NCI-H1694 (cell line): ENCODE measurements at regions not wholly inside any gene's neighbourhood (a gene's known extent, or its start where the extent isn't known, plus 50 kb on each side); places are given as distances from the start of the nearest gene placed in this dataset.
"Not testable (repeated sequence)": the region's sequence is repeated elsewhere in the genome, so short reads cannot be mapped to it uniquely, and the experiment has no call there.

Experiments used
- DNase-seq: peaks from one replicate; lab custom pipeline; 2025; lab: John Stamatoyannopoulos, UW

- no peak for DNase-seq
These were observed 435.6 kb downstream of the FAT4 start for GRCh38 chr4:125750399-125750798.

GRCh38 chr4:125750828-125751466 lies 436.2 kb downstream of the FAT4 start:
- no peak for DNase-seq

DNA sequence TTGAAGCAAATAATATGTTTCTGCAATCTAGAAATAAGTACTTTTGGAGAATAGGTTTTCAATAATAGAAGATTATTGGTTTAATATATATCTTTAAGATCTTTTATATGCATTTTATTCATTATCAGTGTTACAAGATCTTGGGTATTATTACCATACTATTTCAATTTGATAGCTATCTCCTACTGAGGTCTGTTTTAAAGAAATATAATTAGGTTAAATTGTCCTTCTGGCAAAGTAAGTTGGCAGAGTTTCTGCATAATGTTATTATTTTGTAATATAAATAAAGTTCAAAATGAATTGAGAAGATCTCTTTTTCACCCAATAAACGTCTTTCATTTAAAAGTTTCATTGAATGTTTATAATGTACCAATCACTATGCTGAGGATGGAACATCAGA lies 443.7 kb downstream of the FAT4 start:
- DNase-seq, result no peak

DNA sequence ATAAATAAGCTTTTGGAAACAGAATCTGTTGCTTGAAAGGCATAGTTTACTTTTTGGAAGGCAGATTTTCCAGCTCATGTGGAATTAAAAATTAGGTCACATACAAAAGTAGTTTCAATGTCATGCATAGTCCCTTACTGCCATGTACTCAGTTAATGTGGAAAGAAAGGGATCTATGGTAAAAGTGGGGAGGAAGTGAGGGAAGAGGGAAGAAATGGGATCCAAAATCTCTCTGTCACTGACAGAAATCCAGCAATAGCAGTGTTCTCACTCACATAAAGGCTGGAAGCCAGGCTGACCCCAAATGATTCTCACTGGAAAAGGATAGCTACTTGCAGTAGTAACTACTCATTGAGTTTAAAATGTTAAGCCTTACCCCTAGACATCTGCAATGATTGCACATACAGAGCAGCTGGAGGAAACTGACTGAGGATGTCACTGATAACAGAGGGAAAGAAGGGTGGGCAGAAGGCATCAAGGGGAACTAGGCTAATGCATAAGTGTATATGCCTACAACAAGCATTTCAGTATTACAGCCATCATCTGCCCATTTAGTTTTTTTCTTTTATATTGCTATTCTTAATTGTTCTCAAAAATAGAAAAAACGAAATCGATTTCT lies 445.6 kb downstream of the FAT4 start:
- no peak for DNase-seq

DNA sequence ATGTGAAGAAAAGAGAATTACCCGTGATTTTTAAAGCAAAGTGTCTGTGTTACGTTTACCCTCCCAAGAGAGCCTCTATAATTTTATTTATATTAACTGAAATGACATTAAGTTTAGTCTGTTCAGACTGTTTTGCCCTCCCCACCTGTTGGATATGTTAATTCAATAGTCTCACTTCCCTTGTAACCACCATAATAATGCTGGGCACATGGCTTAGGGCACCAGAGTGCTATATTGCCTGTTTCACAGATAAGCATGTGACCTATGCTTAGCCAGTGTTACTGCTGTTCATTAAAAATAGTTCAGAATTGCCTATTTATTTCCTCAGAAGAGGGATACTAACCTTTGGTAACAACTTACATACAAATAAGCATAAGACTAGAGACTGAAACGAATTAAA lies 446.2 kb downstream of the FAT4 start:
- DNase-seq, result no peak

- DNase-seq, result no peak
These were observed 447.8 kb downstream of the FAT4 start for GRCh38 chr4:125762537-125762936.

DNA sequence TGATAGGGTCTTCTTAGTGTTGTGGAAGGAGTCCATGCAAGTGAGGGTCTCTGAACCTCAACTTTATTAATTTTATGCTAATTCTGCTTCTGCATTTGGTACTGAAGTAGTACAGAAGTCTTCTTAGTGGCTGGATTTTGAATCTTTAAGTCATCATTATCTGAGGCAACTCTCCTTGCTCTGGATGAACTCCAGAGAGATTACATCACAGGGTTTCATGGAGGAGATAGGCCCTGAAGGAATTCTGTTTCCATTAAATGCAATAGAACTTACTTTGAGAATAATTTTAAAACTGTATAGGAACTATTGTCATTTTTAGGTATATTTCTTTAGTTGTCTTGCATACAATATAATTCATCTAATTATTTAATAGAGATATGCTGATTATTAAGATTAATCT lies 451.2 kb downstream of the FAT4 start:
- DNase-seq, result no peak

DNA sequence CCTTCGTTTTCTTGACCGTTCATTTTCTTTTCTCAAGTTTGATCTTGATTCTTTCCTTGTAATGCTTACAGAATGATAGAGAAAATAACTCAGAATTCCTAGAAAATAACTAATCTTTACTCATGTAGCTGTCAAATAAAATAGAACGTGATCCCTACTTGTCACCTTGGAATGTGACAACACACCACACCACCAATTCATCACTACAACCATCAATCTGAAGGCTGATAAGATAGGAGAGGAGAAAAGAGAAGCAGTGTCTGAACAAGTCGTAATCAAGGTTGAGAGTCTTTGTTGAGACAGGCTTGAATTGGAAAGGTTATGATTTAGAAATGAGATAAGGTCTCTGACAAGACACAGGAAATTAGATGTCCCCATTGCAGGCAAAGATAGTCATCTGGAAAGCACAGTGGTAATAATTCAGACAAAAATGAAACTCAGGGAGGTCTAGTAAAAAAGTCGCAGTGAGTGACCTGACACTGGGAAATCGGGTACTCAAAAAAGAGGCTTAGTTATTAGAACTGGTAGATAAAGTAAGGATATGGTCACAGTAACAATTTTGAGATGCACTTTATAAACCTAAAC lies 456.2 kb downstream of the FAT4 start:
- no peak for DNase-seq

DNA sequence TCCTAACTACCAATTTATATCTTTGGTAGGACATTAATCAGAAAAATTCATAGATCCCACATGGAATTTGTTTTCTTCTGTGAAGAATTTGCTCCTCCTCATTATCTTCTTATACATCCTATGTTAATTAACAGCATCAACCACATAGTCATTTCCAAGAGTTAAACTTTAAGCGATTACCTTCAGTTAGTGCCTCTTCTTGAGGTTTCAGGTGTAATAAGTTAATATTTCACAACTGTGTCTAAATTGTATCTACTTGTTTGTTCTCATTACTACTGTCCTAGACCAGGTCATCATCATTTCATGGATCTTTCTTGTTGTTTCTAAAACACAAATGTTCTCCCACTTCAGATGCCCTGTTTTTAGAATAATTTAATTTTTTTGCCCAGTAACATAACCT lies 457.9 kb downstream of the FAT4 start:
- DNase-seq, result no peak

GRCh38 chr4:125773502-125773901 lies 458.7 kb downstream of the FAT4 start:
- no peak for DNase-seq

DNA sequence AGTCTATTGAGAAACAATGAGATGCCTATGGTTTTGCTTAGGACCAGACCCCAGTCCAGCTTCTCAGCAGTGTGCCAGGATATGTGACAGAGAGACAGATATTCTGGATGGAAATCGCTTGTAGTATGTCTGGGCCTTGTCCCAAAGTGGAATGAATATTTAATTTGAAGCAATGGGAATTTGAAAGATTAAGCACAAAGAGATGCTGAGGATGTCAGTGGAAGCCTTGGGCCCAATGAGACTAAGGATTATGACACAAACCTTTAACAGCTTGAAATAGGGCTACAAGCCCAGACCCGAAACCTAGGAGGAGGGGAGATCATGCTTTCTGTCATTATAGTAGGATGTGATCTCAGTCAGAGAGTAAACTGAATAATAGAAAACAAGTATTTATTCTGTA lies 459.2 kb downstream of the FAT4 start:
- no peak for DNase-seq

GRCh38 chr4:125776146-125776545 lies 461.4 kb downstream of the FAT4 start:
- DNase-seq, result no peak

DNA sequence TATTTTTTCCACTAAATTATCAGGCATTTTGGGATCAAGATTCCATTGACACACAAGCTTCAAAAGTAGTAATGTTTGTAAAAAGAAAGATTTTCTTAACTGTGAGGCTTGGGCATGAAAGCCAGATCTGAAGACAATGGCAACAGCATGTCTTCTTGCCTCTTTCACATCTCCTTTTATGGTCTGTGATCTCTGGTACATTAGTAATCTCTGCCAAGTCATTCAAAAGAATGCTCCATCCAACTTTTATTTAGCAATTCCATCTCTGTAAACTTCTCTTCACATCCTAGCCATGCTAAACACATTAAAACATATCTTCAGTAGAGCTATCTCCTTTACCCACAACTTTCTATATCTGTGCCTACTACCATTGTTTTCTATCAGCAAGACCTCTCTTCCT lies 465.4 kb downstream of the FAT4 start:
- no peak for DNase-seq

GRCh38 chr4:125780747-125781146 lies 466.0 kb downstream of the FAT4 start:
- no peak for DNase-seq

DNA sequence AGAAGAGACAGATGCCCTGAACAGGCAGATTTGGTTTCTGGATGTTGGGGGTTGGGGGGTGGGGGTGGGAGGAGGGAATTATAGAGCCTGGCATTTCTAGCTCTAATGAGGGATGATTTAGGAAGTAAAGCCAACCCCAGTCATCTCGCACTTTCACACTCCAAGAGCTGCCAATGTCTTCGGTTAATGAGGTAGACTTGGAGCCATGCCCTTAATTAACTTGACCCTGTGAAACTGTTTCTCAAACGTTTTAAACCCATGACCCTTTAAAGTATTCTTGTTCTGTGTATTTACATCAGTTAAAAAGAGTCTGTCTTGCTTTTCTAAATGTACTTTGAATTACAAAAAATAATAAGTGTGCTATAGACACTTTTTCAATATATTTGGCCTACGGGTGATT lies 466.9 kb downstream of the FAT4 start:
- no peak for DNase-seq

DNA sequence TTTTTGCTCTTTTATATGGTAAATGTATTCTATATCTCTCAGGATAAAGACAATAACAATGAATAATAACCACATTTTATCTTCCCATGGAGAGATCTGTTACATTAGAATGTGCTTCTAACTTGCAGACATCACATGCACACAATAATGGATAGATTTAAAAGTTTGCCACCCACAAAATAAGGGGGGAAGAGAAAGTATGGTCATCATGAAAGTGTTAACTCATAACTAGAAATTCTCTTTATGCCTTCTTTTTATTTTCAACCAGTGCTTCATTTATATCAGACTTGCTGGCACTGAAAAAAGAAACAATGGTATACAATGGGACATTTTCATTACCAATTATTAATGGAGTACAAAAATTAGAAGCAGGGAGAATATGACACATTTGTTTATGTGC lies 470.0 kb downstream of the FAT4 start:
- DNase-seq, result no peak

DNA sequence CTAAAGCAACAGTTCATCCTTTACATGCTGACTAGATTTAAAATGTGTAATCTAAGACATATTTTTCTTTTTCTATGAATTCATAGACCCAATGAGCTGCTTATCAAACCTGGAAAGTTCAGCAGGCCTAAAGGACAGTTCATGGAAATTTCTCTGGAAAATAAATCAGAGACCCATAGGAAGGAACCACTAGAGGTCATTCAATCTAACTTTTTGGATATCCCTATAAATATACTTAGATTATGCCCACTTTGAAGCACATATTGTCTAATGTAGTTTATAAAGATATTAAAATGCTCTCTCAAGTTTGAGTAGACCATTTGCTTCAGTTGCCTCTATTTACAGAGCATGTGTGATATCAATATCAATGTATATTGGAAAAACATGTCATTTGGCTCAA lies 473.0 kb downstream of the FAT4 start:
- DNase-seq, result no peak

- DNase-seq, result no peak
These were observed 474.3 kb downstream of the FAT4 start for GRCh38 chr4:125789023-125789422.

DNA sequence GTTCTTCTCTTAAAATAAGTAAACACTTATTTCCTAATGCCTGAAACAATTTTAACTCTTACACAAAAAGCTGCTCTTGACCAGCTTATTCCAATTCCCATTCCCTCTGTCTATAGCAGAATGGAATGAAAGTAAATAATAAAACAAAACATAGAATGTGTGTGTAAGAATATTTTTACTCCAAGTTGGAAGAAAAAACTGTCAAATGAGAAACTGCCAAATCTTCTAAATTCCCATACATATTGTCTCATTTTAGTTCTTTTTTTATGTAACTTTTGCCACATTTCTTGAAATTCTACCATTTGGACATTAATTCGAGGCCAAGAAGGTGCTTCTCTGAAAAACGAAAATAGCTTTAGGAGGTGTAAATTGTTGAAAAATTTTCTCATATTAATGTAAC lies 477.1 kb downstream of the FAT4 start:
- no peak for DNase-seq

DNA sequence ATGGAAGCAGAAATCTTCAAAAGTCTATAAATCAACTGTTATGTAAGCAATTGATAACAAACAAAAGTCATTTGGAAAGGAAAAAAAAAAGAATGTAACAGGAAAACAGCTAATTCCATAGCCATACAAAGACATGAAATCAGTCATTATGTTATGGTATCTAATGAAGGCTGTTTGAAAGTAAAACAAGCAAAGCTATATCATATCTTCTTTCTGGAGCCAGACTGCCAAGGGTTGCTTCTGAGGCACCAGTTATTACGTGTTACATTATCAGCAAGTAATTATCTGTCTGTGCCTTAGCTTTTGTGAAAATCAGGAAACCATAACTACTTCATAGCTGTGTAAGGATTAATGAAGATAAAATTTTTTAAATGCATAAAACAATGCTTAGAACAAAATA lies 480.2 kb downstream of the FAT4 start:
- DNase-seq, result no peak

DNA sequence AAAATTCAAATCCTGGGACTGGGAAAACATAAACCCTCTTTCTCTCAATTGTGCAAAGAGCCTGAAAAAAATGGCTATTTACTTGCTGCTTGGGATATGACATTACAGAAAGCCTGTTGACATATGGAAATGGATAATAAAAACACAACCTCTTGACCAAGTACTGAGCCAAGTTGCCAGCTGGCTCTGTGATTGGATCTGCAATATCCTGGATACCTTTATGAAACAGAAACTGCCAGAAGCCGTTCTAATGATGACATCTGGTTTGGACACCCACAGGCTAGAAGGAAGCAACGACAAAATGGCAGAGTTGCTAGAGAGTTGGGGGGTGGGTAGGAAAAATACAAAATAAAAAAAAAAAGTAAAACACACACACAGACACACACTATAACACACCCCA lies 481.4 kb downstream of the FAT4 start:
- no peak for DNase-seq

GRCh38 chr4:125797621-125798020 lies 482.9 kb downstream of the FAT4 start:
- not testable (repeated sequence) for DNase-seq

DNA sequence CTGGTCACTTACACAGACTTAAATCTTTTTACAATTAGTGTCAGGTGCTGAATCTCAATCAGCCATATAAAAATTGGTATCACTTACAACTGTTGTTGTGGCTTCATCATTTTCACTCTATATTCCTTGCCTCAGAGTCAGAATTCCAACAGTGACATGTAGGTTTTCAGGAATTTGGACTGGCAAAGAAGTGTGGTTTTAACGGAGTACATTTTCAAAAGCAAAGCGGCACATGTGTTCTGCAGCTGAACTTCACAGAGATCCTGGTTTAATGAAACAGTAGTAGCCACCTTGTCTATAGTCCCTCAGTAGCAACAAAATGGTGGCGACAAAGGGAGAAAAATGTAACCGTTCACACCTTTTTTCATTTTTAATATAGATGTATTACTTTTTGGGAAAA lies 486.6 kb downstream of the FAT4 start:
- DNase-seq, result no peak

DNA sequence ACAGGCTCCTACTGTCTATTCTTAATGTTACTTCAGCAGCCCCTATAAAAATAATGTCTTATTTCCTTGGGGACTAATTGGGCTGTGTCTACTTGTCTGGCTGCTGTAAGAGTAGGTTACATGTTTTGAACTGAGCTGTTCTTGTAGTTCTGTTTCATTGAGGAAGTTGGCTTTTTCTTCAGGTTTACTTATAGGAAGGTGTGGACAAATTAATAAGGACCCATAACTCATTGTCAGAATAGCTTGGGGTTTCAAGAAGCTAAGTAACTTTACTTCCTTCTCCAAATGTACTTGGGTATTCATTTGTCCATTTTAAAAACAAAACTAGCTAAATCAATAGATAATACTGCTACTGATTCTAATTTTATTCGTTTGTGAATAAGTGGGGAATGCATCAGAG lies 487.2 kb downstream of the FAT4 start:
- DNase-seq, result no peak
